OCI-LY3 (cell line): ENCODE measurements at regions not wholly inside any gene's neighbourhood (a gene's known extent, or its start where the extent isn't known, plus 50 kb on each side); places are given as distances from the start of the nearest gene placed in this dataset.

ENCODE experiments used
- CTCF ChIP-seq: fragments of 200-600, 300-600 bp; sonication (generic); IDR thresholded peaks from 2 replicates; pipeline ENCODE4 v1.5.1; 2014; ENCODE audit warnings: antibody characterized with exemption, low read length, low read depth
- EZH2phosphoT487 ChIP-seq: fragments of 200-600 bp; shearing (Covaris generic); IDR thresholded peaks from 2 replicates; pipeline ENCODE4 v1.6.1; 2018; ENCODE audit warnings: antibody characterized with exemption, mixed run types, low read depth

- TF ChIP-seq CTCF (no peak), EZH2phosphoT487 (no peak)
Observed at GRCh38 chr9:12955510-12956163, 180.8 kb downstream of the LURAP1L start.
